Uterus (tissue), 2 donors: ENCODE measurements at regions not wholly inside any gene's neighbourhood (a gene's known extent, or its start where the extent isn't known, plus 50 kb on each side); places are given as distances from the start of the nearest gene placed in this dataset.

Source experiments
- POLR2A ChIP-seq, 2 donors: fragments of 450-650 bp; IDR thresholded peaks; one replicate each; pipeline ENCODE4 v1.6.1; 2016; ENCODE audit warnings: antibody characterized with exemption in 2 of 2, mild to moderate bottlenecking in 1 of 2, moderate library complexity in 1 of 2
- TF ChIP-seq, protein P1 (sequence below), 4 experiments: fragments of 200-600 bp in 2 of 4; fragments of 450-650 bp in 2 of 4; sonication (generic) in 2 of 4; IDR thresholded peaks; one replicate each; pipeline ENCODE4 v1.5.1; 2016 to 2019; ENCODE audit warnings: antibody characterized with exemption in 4 of 4, mild to moderate bottlenecking in 2 of 4, moderate library complexity in 1 of 4

DNA sequence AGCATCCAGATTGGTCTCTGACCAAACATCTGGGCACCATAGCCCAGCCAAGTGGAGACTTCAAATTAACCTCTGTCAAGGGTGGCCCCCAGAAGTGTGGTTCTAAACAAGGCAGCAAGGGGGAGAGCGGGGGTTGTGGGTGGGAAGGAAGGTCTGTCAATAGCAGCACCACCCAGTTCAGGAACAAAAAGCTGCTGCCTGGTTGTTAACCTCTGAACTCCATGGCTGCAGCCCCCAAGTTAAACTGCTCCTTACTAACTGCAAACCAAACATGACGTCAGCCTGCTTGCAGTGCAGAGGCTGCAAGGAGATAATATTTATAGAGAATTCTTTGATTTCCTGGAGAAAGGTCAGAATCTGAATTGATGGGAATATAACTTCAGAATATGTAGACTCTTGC lies 76.5 kb downstream of the ARL4C start:
- no peak for TF ChIP-seq POLR2A (IDR thresholded peaks at IDR 0.05)
- TF ChIP-seq, protein P1, sequence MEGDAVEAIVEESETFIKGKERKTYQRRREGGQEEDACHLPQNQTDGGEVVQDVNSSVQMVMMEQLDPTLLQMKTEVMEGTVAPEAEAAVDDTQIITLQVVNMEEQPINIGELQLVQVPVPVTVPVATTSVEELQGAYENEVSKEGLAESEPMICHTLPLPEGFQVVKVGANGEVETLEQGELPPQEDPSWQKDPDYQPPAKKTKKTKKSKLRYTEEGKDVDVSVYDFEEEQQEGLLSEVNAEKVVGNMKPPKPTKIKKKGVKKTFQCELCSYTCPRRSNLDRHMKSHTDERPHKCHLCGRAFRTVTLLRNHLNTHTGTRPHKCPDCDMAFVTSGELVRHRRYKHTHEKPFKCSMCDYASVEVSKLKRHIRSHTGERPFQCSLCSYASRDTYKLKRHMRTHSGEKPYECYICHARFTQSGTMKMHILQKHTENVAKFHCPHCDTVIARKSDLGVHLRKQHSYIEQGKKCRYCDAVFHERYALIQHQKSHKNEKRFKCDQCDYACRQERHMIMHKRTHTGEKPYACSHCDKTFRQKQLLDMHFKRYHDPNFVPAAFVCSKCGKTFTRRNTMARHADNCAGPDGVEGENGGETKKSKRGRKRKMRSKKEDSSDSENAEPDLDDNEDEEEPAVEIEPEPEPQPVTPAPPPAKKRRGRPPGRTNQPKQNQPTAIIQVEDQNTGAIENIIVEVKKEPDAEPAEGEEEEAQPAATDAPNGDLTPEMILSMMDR (IDR thresholded peaks at IDR 0.05), result no peak
